PC-9 (cell line): ENCODE measurements at regions not wholly inside any gene's neighbourhood (a gene's known extent, or its start where the extent isn't known, plus 50 kb on each side); places are given as distances from the start of the nearest gene placed in this dataset.

Experiments used
- BruUV-seq: library from RNA; stranded (reverse); fragments of 400-500 nt; replicated peaks from 2 replicates; lab custom pipeline; 2021; lab: Mats Ljungman, UMichigan
- CTCF ChIA-PET: fragments of 300-600 bp; sonication (Branson Sonifier 250); formaldehyde crosslinking; loops from one replicate; lab custom pipeline; 2022; ENCODE audit warnings: antibody characterized with exemption; lab: Charles Lee
- POLR2A ChIA-PET: fragments of 300-600 bp; sonication (Branson Sonifier 250); formaldehyde crosslinking; loops from one replicate; lab custom pipeline; 2022; ENCODE audit warnings: antibody characterized with exemption; ENCODE audit not compliant: unreplicated experiment; lab: Charles Lee
- DNase-seq, 2 experiments: peaks; one replicate each; pipeline versions ENCODE4 v3.0.0 to v3.0.0-alpha.2; 2015 to 2022; ENCODE audit warnings: mixed read lengths in 1 of 2
- H2AFZ ChIP-seq: fragments of 200-600 bp; sonication (generic); 2 replicates; pipeline ENCODE4 v1.8.1; 2017; ENCODE audit warnings: antibody characterized with exemption
- H3F3A ChIP-seq: fragments of 200-600 bp; sonication (generic); 2 replicates; pipeline ENCODE4 v1.8.1; 2017; ENCODE audit warnings: antibody characterized with exemption, mild to moderate bottlenecking, low read depth; ENCODE audit not compliant: insufficient read depth
- H3K27ac ChIP-seq: fragments of 200-600 bp; sonication (generic); 2 replicates; pipeline ENCODE4 v1.6.1; 2016; ENCODE audit warnings: mixed run types
- H3K27me3 ChIP-seq: fragments of 200-600 bp; sonication (generic); 2 replicates; pipeline ENCODE4 v1.6.1; 2016; ENCODE audit warnings: low read depth, mixed run types; ENCODE audit not compliant: insufficient read depth
- H3K36me3 ChIP-seq: fragments of 200-600 bp; sonication (generic); 2 replicates; pipeline ENCODE4 v1.6.1; 2016; ENCODE audit warnings: low read depth, mixed run types
- H3K4me1 ChIP-seq: fragments of 200-600 bp; sonication (generic); replicated peaks from 2 replicates; pipeline ENCODE4 v1.6.1; 2016; ENCODE audit warnings: mixed run types; ENCODE audit not compliant: insufficient read depth
- H3K4me2 ChIP-seq: fragments of 200-600 bp; sonication (generic); 2 replicates; pipeline ENCODE4 v1.6.1; 2017; ENCODE audit warnings: mixed run types
- H3K4me3 ChIP-seq: fragments of 200-600 bp; sonication (generic); 2 replicates; pipeline ENCODE4 v1.6.1; 2016; ENCODE audit warnings: mixed run types
- H3K79me2 ChIP-seq: fragments of 200-600 bp; sonication (generic); 2 replicates; pipeline ENCODE4 v1.6.1; 2017; ENCODE audit warnings: low read depth, mixed run types
- H3K9me2 ChIP-seq: fragments of 200-600 bp; sonication (generic); 2 replicates; pipeline ENCODE4 v1.8.1; 2017; ENCODE audit warnings: mild to moderate bottlenecking; ENCODE audit not compliant: insufficient read depth
- H3K9me3 ChIP-seq: fragments of 200-600 bp; sonication (generic); 2 replicates; pipeline ENCODE4 v1.8.1; 2016; ENCODE audit warnings: low read depth; ENCODE audit not compliant: insufficient read depth
- H4K20me1 ChIP-seq: fragments of 200-600 bp; sonication (generic); 2 replicates; pipeline ENCODE4 v1.8.1; 2017; ENCODE audit not compliant: insufficient read depth
- CTCF ChIP-seq: fragments of 200-600 bp; sonication (generic); conservative IDR thresholded peaks from 2 replicates; pipeline ENCODE4 v1.6.1; 2017; ENCODE audit warnings: mixed run types, antibody characterized with exemption, mild to moderate bottlenecking, moderate library complexity
- EZH2 ChIP-seq: fragments of 200-600 bp; sonication (generic); IDR thresholded peaks from 2 replicates; pipeline ENCODE4 v1.8.0; 2017; ENCODE audit warnings: antibody characterized with exemption, low read depth
- intact Hi-C: fragments of 100-400 bp; cut with micrococcal nuclease; formaldehyde crosslinking; loops from one replicate; pipeline ENCODE4 v1.10.0; 2022; ENCODE audit not compliant: unreplicated experiment

GRCh38 chr1:234751678-234752077, 141.7 kb upstream of the IRF2BP2 start:
- TF ChIP-seq CTCF: no peak
- no peak for TF ChIP-seq EZH2
- Histone ChIP-seq H3K4me2 (no peak overlapping the region), H4K20me1 (no peaks in the 10 kb centered on the region), H3F3A (peaks cover 12% of the 10 kb centered on the region), H3K27me3 (no peaks in the 10 kb centered on the region), H3K9me3 (no peaks in the 10 kb centered on the region), H3K9me2 (no peaks in the 10 kb centered on the region), H3K4me1 (peaks cover 17% of the 10 kb centered on the region), H2AFZ (no peak overlapping the region), H3K36me3 (no peaks in the 10 kb centered on the region), H3K27ac (no peak overlapping the region), H3K4me3 (no peak overlapping the region), H3K79me2 (no peaks in the 10 kb centered on the region)
- no peak for DNase-seq
- intact Hi-C loops: no loop called here
- BruUV-seq: no TSS peak
- CTCF ChIA-PET: no interaction called here
- POLR2A ChIA-PET: no interaction called here

GRCh38 chr1:234750922-234751627, 141.1 kb upstream of the IRF2BP2 start:
- H3K4me3 ChIP-seq: no peak overlapping the region
- no peak for TF ChIP-seq CTCF
- no peak for TF ChIP-seq EZH2
- BruUV-seq: no TSS peak
- no peak overlapping the region for H2AFZ ChIP-seq
- no peaks in the 10 kb centered on the region for H3K9me3 ChIP-seq
- no peak overlapping the region for H3K4me2 ChIP-seq
- peaks cover 23% of the 10 kb centered on the region for H3K4me1 ChIP-seq
- no peaks in the 10 kb centered on the region for H3K36me3 ChIP-seq
- no peaks in the 10 kb centered on the region for H3K9me2 ChIP-seq
- DNase-seq: no peak
- no peak overlapping the region for H3K27ac ChIP-seq
- no peaks in the 10 kb centered on the region for H3K79me2 ChIP-seq
- H3F3A ChIP-seq: peaks cover 18% of the 10 kb centered on the region
- no peaks in the 10 kb centered on the region for H3K27me3 ChIP-seq
- intact Hi-C loops: no loop called here
- no peaks in the 10 kb centered on the region for H4K20me1 ChIP-seq
- CTCF ChIA-PET: no interaction called here
- POLR2A ChIA-PET: no interaction called here

- Histone ChIP-seq H3K4me1 (peaks cover 41% of the 10 kb centered on the region), H3K9me2 (no peaks in the 10 kb centered on the region), H3K27ac (no peak overlapping the region), H3K9me3 (no peaks in the 10 kb centered on the region), H3K36me3 (no peaks in the 10 kb centered on the region), H3F3A (peaks cover 28% of the 10 kb centered on the region), H3K79me2 (no peaks in the 10 kb centered on the region), H4K20me1 (no peaks in the 10 kb centered on the region), H3K4me3 (no peak overlapping the region), H3K27me3 (no peaks in the 10 kb centered on the region), H2AFZ (no peak overlapping the region), H3K4me2 (no peak overlapping the region)
- DNase-seq: no peak
- no TSS peak for BruUV-seq
- CTCF ChIA-PET: no interaction called here
- TF ChIP-seq CTCF (no peak), EZH2 (no peak)
- intact Hi-C loops: no loop called here
- POLR2A ChIA-PET: no interaction called here
Observed at GRCh38 chr1:234748713-234749112, 138.7 kb upstream of the IRF2BP2 start.
